H1 (cell line): ENCODE measurements at regions not wholly inside any gene's neighbourhood (a gene's known extent, or its start where the extent isn't known, plus 50 kb on each side); places are given as distances from the start of the nearest gene placed in this dataset.

Experiments
- CTCF ChIA-PET: fragments of 300-600 bp; sonication (Branson Sonifier 250); formaldehyde crosslinking; loops from one replicate; lab custom pipeline; 2021; ENCODE audit not compliant: partially characterized antibody; lab: Charles Lee
- POLR2A ChIA-PET: fragments of 300-600 bp; sonication (Branson Sonifier 250); formaldehyde crosslinking; loops from one replicate; lab custom pipeline; 2021; ENCODE audit warnings: inconsistent platforms; ENCODE audit not compliant: partially characterized antibody; lab: Charles Lee
- DNase-seq, 2 experiments: peaks; one replicate each; pipeline versions ENCODE4 v3.0.0 to v3.0.0-alpha.2; 2010 to 2022; ENCODE audit warnings: low spot score in 2 of 2, low read depth in 1 of 2, mixed read lengths in 1 of 2
- FAIRE-seq: peaks from 2 replicates; lab custom pipeline; 2011; peaks lifted over from hg19 to GRCh38; lab: Jason Lieb, UNC
- H2AFZ ChIP-seq: 2 replicates; pipeline ENCODE4 v1.8.1; 2012; ENCODE audit warnings: low read length, inconsistent platforms
- H2AK5ac ChIP-seq: 2 replicates; pipeline ENCODE4 v1.6.1; 2013; ENCODE audit warnings: low read depth, low read length
- H2BK120ac ChIP-seq: replicated peaks from 2 replicates; pipeline ENCODE3; 2013; ENCODE audit warnings: low read depth, low read length, inconsistent platforms
- H2BK12ac ChIP-seq: 2 replicates; pipeline ENCODE4 v1.6.1; 2013; ENCODE audit warnings: low read depth, low read length
- H2BK15ac ChIP-seq: 2 replicates; pipeline ENCODE4 v1.6.1; 2013; ENCODE audit warnings: low read length
- H2BK20ac ChIP-seq: 2 replicates; pipeline ENCODE4 v1.6.1; 2013; ENCODE audit warnings: low read length
- H2BK5ac ChIP-seq: 2 replicates; pipeline ENCODE4 v1.6.1; 2013; ENCODE audit warnings: low read depth, low read length
- H3K14ac ChIP-seq: 2 replicates; pipeline ENCODE4 v1.6.1; 2013; ENCODE audit warnings: inconsistent platforms; ENCODE audit not compliant: insufficient read length
- H3K18ac ChIP-seq: 2 replicates; pipeline ENCODE4 v1.6.1; 2013; ENCODE audit warnings: low read length; ENCODE audit errors: extremely low read depth
- H3K23ac ChIP-seq: 2 replicates; pipeline ENCODE4 v1.6.1; 2013; ENCODE audit warnings: inconsistent platforms; ENCODE audit not compliant: insufficient read length
- H3K23me2 ChIP-seq: 2 replicates; pipeline ENCODE4 v1.6.1; 2013; ENCODE audit warnings: low read depth, low read length
- H3K27ac ChIP-seq: 2 replicates; pipeline ENCODE4 v1.6.1; 2011; ENCODE audit warnings: low read depth, low read length, inconsistent platforms
- H3K27me3 ChIP-seq, 4 experiments: replicated peaks in 1 of 4; 1 replicate in 1 of 4; 2 replicates in 3 of 4; pipeline versions ENCODE4 v1.6.1 to v1.8.1; 2011 to 2013; ENCODE audit warnings: low read length in 3 of 4, mild to moderate bottlenecking in 3 of 4, inconsistent platforms in 2 of 4, mixed read lengths in 2 of 4, moderate library complexity in 1 of 4; ENCODE audit not compliant: control insufficient read depth in 3 of 4, insufficient read depth in 3 of 4; ENCODE audit errors: extremely low read depth in 1 of 4
- H3K36me3 ChIP-seq, 4 experiments: 2 replicates each; pipeline versions ENCODE4 v1.6.1 to v1.8.1; 2011 to 2013; ENCODE audit warnings: mild to moderate bottlenecking in 4 of 4, low read length in 3 of 4, moderate library complexity in 2 of 4, control low read depth in 1 of 4, inconsistent platforms in 1 of 4; ENCODE audit not compliant: insufficient read depth in 4 of 4, control insufficient read depth in 2 of 4
- H3K4ac ChIP-seq: replicated peaks from 2 replicates; pipeline ENCODE3; 2013; ENCODE audit warnings: low read length, low read depth, mixed read lengths, inconsistent platforms; ENCODE audit not compliant: insufficient read length
- H3K4me1 ChIP-seq, 4 experiments: replicated peaks in 1 of 4; 1 replicate in 1 of 4; 2 replicates in 3 of 4; pipeline versions ENCODE4 v1.6.1 to v1.8.1; 2011 to 2013; ENCODE audit warnings: low read length in 3 of 4, inconsistent platforms in 2 of 4, mixed read lengths in 1 of 4; ENCODE audit not compliant: insufficient read depth in 4 of 4, control insufficient read depth in 3 of 4
- H3K4me2 ChIP-seq, 2 experiments: 2 replicates each; pipeline versions ENCODE4 v1.6.1 to v1.8.1; 2011 to 2013; ENCODE audit warnings: low read depth in 2 of 2, low read length in 2 of 2, control low read depth in 1 of 2, inconsistent platforms in 1 of 2, mild to moderate bottlenecking in 1 of 2; ENCODE audit not compliant: insufficient read depth in 1 of 2
- H3K4me3 ChIP-seq, 4 experiments: fragments of 200-600, 300-600 bp in 1 of 4; sonication (generic), shearing (Covaris generic), sonication (Bioruptor Twin) in 1 of 4; 2 replicates each; pipeline versions ENCODE4 v1.5.1 to v1.8.1; 2011 to 2016; ENCODE audit warnings: low read length in 4 of 4, low read depth in 3 of 4, control low read depth in 2 of 4, inconsistent platforms in 2 of 4, mild to moderate bottlenecking in 2 of 4, mixed read lengths in 1 of 4, moderate library complexity in 1 of 4; ENCODE audit not compliant: insufficient read depth in 2 of 4; ENCODE audit errors: extremely low read depth in 1 of 4
- H3K56ac ChIP-seq: replicated peaks from 2 replicates; pipeline ENCODE3; 2013; ENCODE audit warnings: low read depth, mild to moderate bottlenecking, mixed read lengths, low read length, inconsistent platforms; ENCODE audit not compliant: insufficient read length
- H3K79me1 ChIP-seq: 2 replicates; pipeline ENCODE4 v1.6.1; 2013; ENCODE audit warnings: low read depth, low read length, control low read depth
- H3K79me2 ChIP-seq, 2 experiments: 2 replicates each; pipeline versions ENCODE4 v1.6.1 to v1.8.1; 2012 to 2013; ENCODE audit warnings: low read length in 2 of 2, mild to moderate bottlenecking in 2 of 2, inconsistent platforms in 1 of 2; ENCODE audit not compliant: insufficient read depth in 2 of 2, control insufficient read depth in 1 of 2
- H3K9ac ChIP-seq, 4 experiments: replicated peaks in 1 of 4; 1 replicate in 1 of 4; 2 replicates in 3 of 4; pipeline versions ENCODE4 v1.6.1 to v1.8.1; 2011 to 2013; ENCODE audit warnings: low read depth in 3 of 4, low read length in 3 of 4, control low read depth in 2 of 4, mild to moderate bottlenecking in 2 of 4, moderate library complexity in 2 of 4, inconsistent platforms in 1 of 4; ENCODE audit errors: extremely low read depth in 1 of 4
- H3K9me3 ChIP-seq, 2 experiments: 2 replicates each; pipeline versions ENCODE4 v1.6.1 to v1.8.1; 2012 to 2013; ENCODE audit warnings: mild to moderate bottlenecking in 2 of 2, moderate library complexity in 2 of 2, control low read depth in 1 of 2, inconsistent platforms in 1 of 2, low read depth in 1 of 2, low read length in 1 of 2, mixed read lengths in 1 of 2; ENCODE audit not compliant: insufficient read depth in 2 of 2
- H4K20me1 ChIP-seq, 2 experiments: replicated peaks in 1 of 2; 2 replicates each; pipeline versions ENCODE3 to v1.8.1; 2011 to 2013; ENCODE audit warnings: inconsistent platforms in 2 of 2, low read length in 2 of 2, mild to moderate bottlenecking in 1 of 2; ENCODE audit not compliant: insufficient read depth in 2 of 2, control insufficient read depth in 1 of 2
- H4K5ac ChIP-seq: 2 replicates; pipeline ENCODE4 v1.6.1; 2013; ENCODE audit warnings: low read length, low read depth, mixed read lengths, inconsistent platforms; ENCODE audit not compliant: insufficient read length
- H4K8ac ChIP-seq: 2 replicates; pipeline ENCODE4 v1.8.0; 2013; ENCODE audit warnings: mild to moderate bottlenecking, moderate library complexity, low read length, inconsistent platforms; ENCODE audit not compliant: insufficient read depth; ENCODE audit errors: extremely low read depth
- H4K91ac ChIP-seq: replicated peaks from 2 replicates; pipeline ENCODE3; 2013; ENCODE audit warnings: low read length, mixed read lengths, inconsistent platforms; ENCODE audit not compliant: insufficient read length
- BRCA1 ChIP-seq: IDR thresholded peaks from 2 replicates; pipeline ENCODE4 v1.6.1; 2012; ENCODE audit warnings: low read depth, low read length, improper control_type of control experiment
- CHD1 ChIP-seq: IDR thresholded peaks from 2 replicates; pipeline ENCODE4 v1.6.1; 2012; ENCODE audit warnings: low read depth, low read length, improper control_type of control experiment
- CREB1 ChIP-seq: IDR thresholded peaks from 2 replicates; pipeline ENCODE4 v1.6.1; 2012; ENCODE audit warnings: inconsistent platforms
- EP300 ChIP-seq, 2 experiments: IDR thresholded peaks; 1 replicate in 1 of 2; 2 replicates in 1 of 2; pipeline ENCODE4 v1.6.1; 2011 to 2012; ENCODE audit warnings: low read depth in 2 of 2, low read length in 2 of 2, mild to moderate bottlenecking in 2 of 2, borderline replicate concordance in 1 of 2, inconsistent platforms in 1 of 2, moderate library complexity in 1 of 2
- EZH2 ChIP-seq: fragments of 200-600 bp; sonication (generic); IDR thresholded peaks from 2 replicates; pipeline ENCODE4 v1.7.1; 2012; ENCODE audit warnings: low read depth, mild to moderate bottlenecking, moderate library complexity, low read length, inconsistent platforms; ENCODE audit not compliant: severe bottlenecking
- KDM4A ChIP-seq: IDR thresholded peaks from one replicate; pipeline ENCODE4 v1.7.1; 2012; ENCODE audit warnings: low read depth, mild to moderate bottlenecking, moderate library complexity, low read length, inconsistent platforms; ENCODE audit not compliant: severe bottlenecking
- MAFK ChIP-seq: IDR thresholded peaks from 2 replicates; pipeline ENCODE4 v1.6.1; 2012; ENCODE audit warnings: low read depth, mild to moderate bottlenecking, improper control_type of control experiment, low read length
- NRF1 ChIP-seq: IDR thresholded peaks from 2 replicates; pipeline ENCODE4 v1.6.1; 2011; ENCODE audit warnings: mild to moderate bottlenecking, low read depth, low read length, improper control_type of control experiment
- PHF8 ChIP-seq: fragments of 200-600 bp; sonication (generic); conservative IDR thresholded peaks from 2 replicates; pipeline ENCODE4 v1.7.1; 2012; ENCODE audit warnings: low read depth, mild to moderate bottlenecking, inconsistent platforms, low read length, moderate library complexity
- RFX5 ChIP-seq: IDR thresholded peaks from 2 replicates; pipeline ENCODE4 v1.6.1; 2011; ENCODE audit warnings: low read depth, low read length, improper control_type of control experiment, borderline replicate concordance
- RXRA ChIP-seq: IDR thresholded peaks from 2 replicates; pipeline ENCODE4 v1.6.1; 2011; ENCODE audit warnings: low read depth, mild to moderate bottlenecking, low read length, moderate library complexity; ENCODE audit not compliant: insufficient read depth
- SIRT6 ChIP-seq: IDR thresholded peaks from one replicate; pipeline ENCODE4 v1.7.1; 2012; ENCODE audit warnings: low read length, inconsistent platforms
- SP2 ChIP-seq: IDR thresholded peaks from 2 replicates; pipeline ENCODE4 v1.6.1; 2012; ENCODE audit warnings: mild to moderate bottlenecking, low read length, inconsistent platforms
- SUZ12 ChIP-seq: fragments of 200-600 bp; sonication (generic); IDR thresholded peaks from 2 replicates; pipeline ENCODE4 v1.6.1; 2012; ENCODE audit warnings: mild to moderate bottlenecking, inconsistent platforms, low read length, moderate library complexity, mixed read lengths
- ZNF274 ChIP-seq: IDR thresholded peaks from 2 replicates; pipeline ENCODE4 v1.7.0; 2012; ENCODE audit warnings: low read length, borderline replicate concordance; ENCODE audit errors: extremely low read depth
- WGBS, 2 experiments: shearing (Covaris generic) in 1 of 2; methylation state at CpG; one replicate each; pipeline versions ENCODE4 v1.1.6 to v1.1.7; 2013 to 2015; ENCODE audit warnings: low lambda C conversion rate in 2 of 2, mixed read lengths in 2 of 2, inconsistent platforms in 1 of 2, low coverage in 1 of 2, missing lambda C conversion rate in 1 of 2; ENCODE audit not compliant: insufficient replicate concordance in 2 of 2, insufficient coverage in 1 of 2, insufficient read length in 1 of 2; ENCODE audit errors: extremely low coverage in 1 of 2, missing lambda C conversion rate in 1 of 2; 5-methylcytosine and 5-hydroxymethylcytosine counted together

DNA sequence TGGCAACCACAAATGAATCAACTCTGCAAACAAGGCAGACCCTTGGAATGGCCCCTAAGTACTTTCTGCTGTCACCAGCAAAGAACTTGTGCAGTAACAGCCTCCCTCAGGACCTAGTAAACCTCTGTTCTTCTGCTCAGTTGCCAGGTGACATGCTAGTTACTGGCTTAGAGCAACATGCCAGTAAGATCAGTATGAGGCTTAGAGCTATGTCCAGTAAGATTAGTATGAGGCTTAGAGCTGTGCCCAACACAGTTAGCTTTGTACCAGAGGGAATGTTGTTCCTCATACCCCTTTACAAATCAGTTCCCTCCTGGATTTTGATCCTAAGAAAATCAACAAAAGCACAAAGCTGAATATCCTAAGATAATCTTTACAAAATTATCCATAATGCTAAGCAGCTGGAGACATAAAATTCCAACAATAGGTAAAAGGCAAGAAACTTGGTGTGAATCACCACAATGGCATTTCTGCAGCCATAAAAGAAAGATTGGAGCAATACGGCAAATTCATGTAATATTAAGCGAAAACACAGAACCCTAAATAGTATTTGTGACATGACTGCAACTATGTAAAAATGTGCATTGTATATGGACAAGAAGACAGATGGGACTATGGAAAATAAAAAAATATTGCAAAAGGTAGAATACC lies 107.3 kb upstream of the LPP start:
- Histone ChIP-seq H3K79me1 (no peaks in the 10 kb centered on the region), H2BK15ac (no peak overlapping the region), H3K79me2 (no peaks in the 10 kb centered on the region), H3K23me2 (no peaks in the 10 kb centered on the region), H3K4me1 (peaks cover 0 to 3% (median 1%) of the 10 kb centered on the region in 4 experiments; a peak in 4 of 7 replicates), H2BK120ac (no peak overlapping the region), H3K4ac (no peak overlapping the region), H2BK5ac (no peak overlapping the region), H2AFZ (no peak overlapping the region), H3K4me3 (no peak overlapping the region), H2BK20ac (no peak overlapping the region), H3K9me3 (no peaks in the 10 kb centered on the region), H3K14ac (no peak overlapping the region), H2AK5ac (no peak overlapping the region), H4K5ac (no peak overlapping the region), H4K20me1 (no peaks in the 10 kb centered on the region), H3K36me3 (no peaks in the 10 kb centered on the region), H3K27ac (no peak overlapping the region; the same call in 1 of the 2 replicates), H3K23ac (no peak overlapping the region), H3K56ac (no peak overlapping the region), H2BK12ac (no peak overlapping the region), H4K91ac (no peak overlapping the region), H3K4me2 (no peak overlapping the region), H3K18ac (no peak overlapping the region), H3K9ac (no peak overlapping the region), H4K8ac (no peak overlapping the region), H3K27me3 (no peaks in the 10 kb centered on the region)
- no peak for DNase-seq
- FAIRE-seq: no peak
- WGBS, 2 experiments: 96% methylated on average over 2 of the region's 2 CpGs; no CpG with 5 or more reads in 1 of the 2 experiments
- CTCF ChIA-PET: interaction anchor here (1.5 kb wide), 1 partner anchor 299 kb away, joined by 3 read pairs; no protein-coding TSS in a partner anchor
- POLR2A ChIA-PET: no interaction called here
- no peak for TF ChIP-seq MAFK
- TF ChIP-seq CHD1: no peak
- TF ChIP-seq RXRA: no peak
- TF ChIP-seq EZH2: no peak
- TF ChIP-seq RFX5: no peak
- TF ChIP-seq KDM4A: no peak
- no peak for TF ChIP-seq BRCA1
- TF ChIP-seq SUZ12: no peak
- no peak for TF ChIP-seq SP2
- TF ChIP-seq EP300 (IDR thresholded peaks at IDR 0.05; ENCODE audit: borderline replicate concordance in 1 of 2, low read depth in 2 of 2, low read length in 2 of 2): no peak
- no peak for TF ChIP-seq NRF1
- TF ChIP-seq PHF8: no peak
- TF ChIP-seq SIRT6: no peak
- no peak for TF ChIP-seq CREB1
- TF ChIP-seq ZNF274: no peak
